Activated naive CD8-positive, alpha-beta T cell (primary cell): ENCODE measurements at regions not wholly inside any gene's neighbourhood (a gene's known extent, or its start where the extent isn't known, plus 50 kb on each side); places are given as distances from the start of the nearest gene placed in this dataset.

Experiments
- H3K27ac Mint-ChIP-seq: one replicate; pipeline ENCODE4 v1.8.0; 2021; ENCODE audit warnings: mixed read lengths
- H3K27me3 Mint-ChIP-seq: one replicate; pipeline ENCODE4 v1.8.0; 2021; ENCODE audit warnings: mixed read lengths
- H3K36me3 Mint-ChIP-seq: one replicate; pipeline ENCODE4 v1.8.0; 2021; ENCODE audit warnings: mixed read lengths
- H3K4me1 Mint-ChIP-seq: one replicate; pipeline ENCODE4 v1.8.0; 2021; ENCODE audit warnings: low read depth, mixed read lengths
- H3K4me3 Mint-ChIP-seq: one replicate; pipeline ENCODE4 v1.8.0; 2021; ENCODE audit warnings: mild to moderate bottlenecking, mixed read lengths
- H3K9me3 Mint-ChIP-seq: one replicate; pipeline ENCODE4 v1.8.0; 2021; ENCODE audit warnings: low read depth, mixed read lengths

DNA sequence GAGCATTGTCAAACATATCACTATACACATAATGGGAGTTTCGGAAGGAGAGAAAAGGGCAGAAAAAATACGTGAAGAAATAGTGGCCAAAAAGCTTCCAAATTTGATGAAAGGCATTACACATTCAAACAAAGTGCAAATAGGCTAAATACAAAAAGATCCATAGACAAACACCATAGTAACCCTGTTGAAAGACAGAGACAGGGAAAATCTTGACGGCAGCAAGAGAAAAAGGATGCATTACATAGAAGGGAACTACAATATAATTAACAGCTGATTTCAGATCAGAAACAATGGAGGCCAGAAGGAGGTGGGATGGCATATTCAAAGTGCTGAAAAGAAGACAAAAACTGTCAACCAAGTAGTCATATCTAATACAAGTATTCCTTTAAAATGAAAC is 170.8 kb downstream of the MRPL14 start:
- H3K36me3 Mint-ChIP-seq: peaks cover 3% of the 10 kb centered on the region
- peaks cover 8% of the 10 kb centered on the region for H3K9me3 Mint-ChIP-seq
- H3K4me1 Mint-ChIP-seq: no peaks in the 10 kb centered on the region
- no peak overlapping the region for H3K4me3 Mint-ChIP-seq
- H3K27me3 Mint-ChIP-seq: peaks cover 16% of the 10 kb centered on the region
- H3K27ac Mint-ChIP-seq: no peak overlapping the region

DNA sequence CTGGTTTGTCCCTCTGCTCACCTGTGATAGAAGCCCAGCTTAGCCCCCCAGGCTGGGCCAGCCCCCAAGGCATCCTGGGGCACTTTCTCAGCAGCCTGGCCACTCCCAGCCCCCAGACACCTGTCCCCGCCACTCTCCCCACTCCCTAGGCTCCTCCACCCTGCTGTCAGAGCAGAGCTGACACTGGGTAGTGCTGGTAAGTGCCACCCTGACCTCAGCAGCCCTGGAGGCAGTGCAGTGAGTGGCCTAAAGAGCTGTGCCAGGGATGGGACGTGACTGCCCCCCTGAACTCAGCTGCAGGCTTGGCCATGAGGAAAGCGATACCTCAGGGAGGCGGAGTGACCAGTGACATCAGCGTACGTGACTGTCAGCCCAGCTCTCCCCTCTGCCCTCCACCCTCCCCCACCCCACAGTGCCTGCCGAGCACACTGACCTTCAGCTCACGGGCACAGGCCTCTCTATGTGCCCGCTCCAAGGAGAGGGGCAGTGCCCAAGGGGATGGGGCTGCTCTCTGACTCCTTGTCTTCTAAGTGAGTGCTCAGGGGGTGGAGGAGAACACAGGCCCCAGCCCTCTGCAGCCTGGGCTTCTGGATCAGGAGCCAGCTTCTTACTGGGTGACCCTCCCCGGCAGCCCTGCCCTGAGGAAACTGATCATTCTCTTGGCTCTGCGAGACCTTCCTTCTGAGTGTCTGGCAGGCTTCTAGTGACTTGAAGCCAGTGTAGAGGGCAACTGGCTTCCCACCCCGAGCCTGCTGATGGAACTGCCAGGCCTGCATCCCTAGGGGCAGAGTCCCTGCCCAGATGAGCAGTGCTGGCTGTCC is 172.7 kb downstream of the MRPL14 start:
- H3K27me3 Mint-ChIP-seq: peaks cover 16% of the 10 kb centered on the region
- H3K9me3 Mint-ChIP-seq: peaks cover 8% of the 10 kb centered on the region
- no peak overlapping the region for H3K4me3 Mint-ChIP-seq
- no peak overlapping the region for H3K27ac Mint-ChIP-seq
- peaks cover 3% of the 10 kb centered on the region for H3K36me3 Mint-ChIP-seq
- H3K4me1 Mint-ChIP-seq: no peaks in the 10 kb centered on the region

DNA sequence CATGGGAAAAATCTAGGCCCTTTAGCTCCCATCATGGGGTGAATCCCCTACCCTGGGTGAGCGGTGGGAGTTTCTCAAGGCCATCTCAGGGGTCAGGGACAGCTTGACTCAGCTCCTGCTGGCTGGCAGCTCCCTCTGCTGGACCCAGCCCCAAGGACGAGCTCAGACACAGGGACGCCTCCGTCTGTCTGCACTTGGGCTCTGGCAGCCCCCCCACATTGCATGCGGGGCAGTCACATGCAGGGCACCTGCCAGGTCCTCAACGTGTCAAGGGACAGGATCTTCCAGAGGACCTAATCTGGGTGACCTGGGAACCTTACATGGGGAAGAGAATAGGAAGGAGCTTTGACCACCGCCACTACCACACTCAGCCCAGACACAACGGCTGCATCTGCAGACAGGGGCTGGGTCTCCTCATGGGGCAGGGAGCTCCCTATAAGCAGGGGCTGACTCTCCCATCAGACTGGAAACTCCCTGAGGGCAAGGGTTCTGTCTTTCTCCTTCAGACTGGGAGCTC is 173.4 kb downstream of the MRPL14 start:
- Mint-ChIP-seq H3K27me3 (peaks cover 13% of the 10 kb centered on the region), H3K36me3 (peaks cover 3% of the 10 kb centered on the region), H3K4me3 (no peak overlapping the region), H3K4me1 (no peaks in the 10 kb centered on the region), H3K9me3 (peaks cover 8% of the 10 kb centered on the region), H3K27ac (no peak overlapping the region)

DNA sequence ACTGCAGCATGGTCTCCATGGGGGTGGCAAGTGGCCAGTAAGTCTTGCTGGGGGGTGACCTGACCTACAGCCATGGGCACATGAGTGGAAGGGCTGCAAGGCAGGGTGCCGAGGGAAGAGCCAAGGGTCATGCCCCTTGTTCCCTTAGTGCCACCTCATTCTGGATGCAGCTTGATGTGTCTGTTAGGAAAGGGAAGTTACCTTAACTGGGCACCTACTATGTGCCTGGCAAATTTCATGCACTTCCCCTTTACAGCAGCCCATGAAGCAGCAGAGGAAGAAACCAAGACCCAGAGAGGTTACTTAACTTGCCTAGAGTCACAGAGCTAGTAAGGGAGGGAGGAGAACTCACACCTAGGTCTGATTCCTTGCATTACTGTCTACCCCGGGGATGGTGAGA is 174.0 kb downstream of the MRPL14 start:
- Mint-ChIP-seq H3K9me3 (peaks cover 8% of the 10 kb centered on the region), H3K4me1 (no peaks in the 10 kb centered on the region), H3K27ac (no peak overlapping the region), H3K27me3 (peaks cover 13% of the 10 kb centered on the region), H3K36me3 (peaks cover 3% of the 10 kb centered on the region), H3K4me3 (no peak overlapping the region)

DNA sequence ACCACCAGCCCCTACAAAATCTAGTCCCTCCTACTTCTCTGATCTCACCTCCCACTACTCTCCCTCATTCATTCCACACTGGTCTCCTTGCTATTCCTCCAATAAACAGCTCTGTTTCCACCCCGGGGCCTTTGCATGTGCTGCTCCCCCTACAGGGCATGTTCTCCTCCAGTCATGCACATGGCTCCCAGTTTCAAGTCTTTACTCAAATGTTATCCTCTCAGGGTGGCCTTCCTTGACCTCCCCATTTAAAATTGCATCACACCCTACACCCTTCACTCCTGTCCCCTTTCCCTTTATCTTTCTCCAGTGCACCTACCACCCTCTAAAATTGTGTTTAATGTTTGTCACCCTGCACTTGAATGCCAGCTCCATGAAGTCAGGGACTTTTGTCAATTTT is 174.5 kb downstream of the MRPL14 start:
- Mint-ChIP-seq H3K9me3 (peaks cover 8% of the 10 kb centered on the region), H3K27ac (no peak overlapping the region), H3K4me3 (no peak overlapping the region), H3K4me1 (no peaks in the 10 kb centered on the region), H3K36me3 (peaks cover 3% of the 10 kb centered on the region), H3K27me3 (peaks cover 12% of the 10 kb centered on the region)

DNA sequence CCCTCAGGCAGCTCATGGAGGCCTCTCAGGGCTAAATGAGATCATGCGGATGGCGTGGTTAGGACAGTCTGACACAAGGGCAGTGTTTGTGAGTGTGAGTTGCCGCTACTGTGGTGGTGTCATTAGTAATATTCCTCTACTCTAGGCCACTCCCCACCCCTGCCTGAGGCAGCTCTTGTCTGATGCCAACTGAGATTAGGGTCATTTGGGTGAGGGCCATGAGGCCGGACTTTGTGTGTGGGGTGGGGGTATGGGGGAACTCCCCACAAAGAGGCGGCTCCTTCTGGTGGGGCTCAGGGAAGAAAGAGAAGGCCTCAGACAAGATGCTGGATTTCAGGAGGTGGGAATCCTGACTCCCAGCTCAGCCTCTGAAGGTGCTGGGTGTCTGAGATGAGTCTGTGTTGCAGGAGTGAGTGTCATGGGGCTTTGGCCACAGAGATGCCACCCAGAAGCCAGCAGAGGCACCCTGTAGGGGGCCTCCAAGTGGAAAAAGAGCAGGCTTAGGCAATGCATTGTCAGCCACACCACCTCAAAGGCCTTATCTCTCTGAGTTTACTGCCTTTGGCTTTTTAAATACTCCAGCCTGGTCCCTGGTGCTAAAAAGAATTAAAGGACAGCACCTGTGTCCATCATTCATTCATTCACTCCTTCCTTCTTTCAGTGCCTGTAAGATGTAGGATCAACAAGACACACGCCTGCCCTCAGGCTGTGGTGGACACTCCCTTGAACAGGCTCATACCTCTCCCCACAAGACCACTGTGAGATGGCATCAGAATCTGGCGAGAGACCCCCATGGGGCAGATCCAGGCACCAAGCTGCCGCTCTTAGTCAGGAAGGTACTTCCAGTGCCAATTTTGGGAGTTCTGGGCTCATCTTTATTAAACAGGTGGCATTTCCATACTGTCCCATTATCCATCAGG is 175.2 kb downstream of the MRPL14 start:
- Mint-ChIP-seq H3K36me3 (peaks cover 3% of the 10 kb centered on the region), H3K27ac (no peak overlapping the region), H3K9me3 (peaks cover 8% of the 10 kb centered on the region), H3K4me3 (no peak overlapping the region), H3K27me3 (peaks cover 8% of the 10 kb centered on the region), H3K4me1 (no peaks in the 10 kb centered on the region)

DNA sequence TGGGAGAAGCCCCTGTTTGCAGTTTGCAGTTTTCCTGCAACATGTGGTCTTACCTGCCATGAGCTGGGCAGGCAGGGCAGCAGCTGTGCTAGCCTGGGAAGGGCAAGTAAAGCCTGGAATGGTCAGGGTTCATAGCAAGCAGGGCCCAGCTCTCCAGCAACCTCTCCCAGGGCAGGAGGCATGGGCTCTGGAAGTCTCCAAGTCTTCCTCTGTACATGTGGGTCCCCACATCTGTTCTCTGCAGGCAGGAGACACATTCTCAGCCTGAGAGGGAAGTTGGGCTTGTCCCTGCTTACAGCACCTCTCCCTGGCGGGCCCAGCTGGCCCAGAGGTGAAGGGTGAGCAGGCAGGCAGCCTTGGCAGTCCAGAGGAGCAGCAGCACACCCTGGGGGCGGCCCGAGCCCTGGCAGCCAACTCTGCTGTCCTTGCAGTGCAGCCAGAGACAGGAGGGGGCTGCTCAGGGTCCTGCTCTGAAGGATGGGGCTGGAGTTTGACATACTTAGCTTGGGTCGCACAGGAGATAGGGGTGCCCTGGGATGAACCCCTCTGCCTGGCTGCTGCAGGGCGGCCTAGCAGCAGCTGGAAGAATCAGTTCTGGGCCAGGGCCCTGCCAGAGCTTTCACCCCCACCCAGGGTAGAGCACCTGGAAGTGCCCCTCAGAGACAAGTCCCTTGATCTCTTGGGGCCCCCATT is 176.0 kb downstream of the MRPL14 start:
- H3K4me1 Mint-ChIP-seq: no peaks in the 10 kb centered on the region
- H3K4me3 Mint-ChIP-seq: no peak overlapping the region
- H3K27me3 Mint-ChIP-seq: peaks cover 5% of the 10 kb centered on the region
- no peak overlapping the region for H3K27ac Mint-ChIP-seq
- peaks cover 13% of the 10 kb centered on the region for H3K9me3 Mint-ChIP-seq
- H3K36me3 Mint-ChIP-seq: peaks cover under 1% of the 10 kb centered on the region

DNA sequence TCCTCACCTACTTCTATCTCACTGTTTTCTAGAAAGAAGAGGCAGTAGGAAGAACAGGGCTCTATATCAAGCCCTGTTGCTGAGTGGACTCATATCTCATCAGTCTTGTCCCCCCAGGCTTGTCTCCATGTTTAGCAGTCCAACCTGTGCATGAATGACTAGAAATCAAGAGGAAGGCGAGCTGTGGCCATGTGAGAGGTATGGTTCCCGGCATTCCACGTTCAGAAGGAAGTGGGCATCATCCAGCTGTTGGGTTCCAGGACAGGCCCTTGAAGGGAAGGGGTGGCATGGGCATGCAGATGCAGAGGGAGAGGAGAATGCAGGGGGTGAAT is 176.6 kb downstream of the MRPL14 start:
- Mint-ChIP-seq H3K27ac (no peak overlapping the region), H3K4me3 (no peak overlapping the region), H3K9me3 (peaks cover 13% of the 10 kb centered on the region), H3K36me3 (no peaks in the 10 kb centered on the region), H3K27me3 (peaks cover 4% of the 10 kb centered on the region), H3K4me1 (no peaks in the 10 kb centered on the region)

DNA sequence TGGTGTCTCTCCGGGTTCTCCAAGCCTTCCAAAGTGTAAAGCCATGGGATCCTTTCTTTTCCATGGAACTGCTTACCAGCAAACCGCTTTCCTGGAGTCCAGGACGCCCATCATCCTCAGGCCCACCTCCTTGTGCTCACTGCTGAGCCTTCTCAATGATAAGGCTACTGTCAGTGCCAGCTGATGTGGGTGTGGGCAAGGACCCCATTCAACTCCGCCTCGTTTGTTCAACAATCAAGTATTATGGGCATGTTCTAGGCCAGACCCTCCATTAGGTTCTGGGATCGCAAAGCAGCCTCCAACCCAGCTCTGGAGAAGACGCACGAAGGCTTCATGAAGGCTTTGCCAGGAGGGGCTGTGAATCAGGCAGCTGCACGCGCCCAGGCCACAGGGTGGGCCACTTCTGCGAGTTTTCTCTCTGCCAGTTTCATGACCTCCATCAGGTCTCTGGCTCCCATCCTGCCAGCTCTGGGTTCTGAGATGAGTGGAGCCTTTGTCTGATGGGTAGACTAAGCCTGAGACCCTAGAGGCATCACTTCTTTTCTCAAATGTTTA is 177.1 kb downstream of the MRPL14 start:
- H3K4me1 Mint-ChIP-seq: no peaks in the 10 kb centered on the region
- no peak overlapping the region for H3K4me3 Mint-ChIP-seq
- no peak overlapping the region for H3K27ac Mint-ChIP-seq
- H3K9me3 Mint-ChIP-seq: peaks cover 16% of the 10 kb centered on the region
- H3K36me3 Mint-ChIP-seq: peaks cover 3% of the 10 kb centered on the region
- H3K27me3 Mint-ChIP-seq: peaks cover 4% of the 10 kb centered on the region

DNA sequence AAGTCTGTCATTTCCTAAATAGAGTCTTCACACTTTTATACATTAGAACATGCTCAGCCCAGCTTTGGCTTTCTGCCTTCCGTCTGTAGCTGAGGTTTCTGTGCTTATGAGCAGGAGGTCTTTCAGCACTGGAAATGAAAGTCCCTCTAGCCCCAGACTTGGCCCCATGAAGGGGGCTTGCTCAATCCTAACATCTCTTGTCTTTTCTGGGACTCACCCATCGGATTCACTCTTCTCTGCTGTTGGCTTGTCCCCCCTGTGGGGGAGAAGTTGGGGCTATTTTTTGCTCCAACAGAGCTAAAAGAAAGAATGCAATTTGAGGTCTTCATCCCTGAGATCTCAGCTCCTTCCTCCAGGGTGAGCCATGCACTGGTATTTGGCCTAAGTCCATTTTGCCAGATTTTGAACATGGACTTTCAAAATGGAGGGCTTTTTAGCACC is 177.7 kb downstream of the MRPL14 start:
- Mint-ChIP-seq H3K4me1 (no peaks in the 10 kb centered on the region), H3K27ac (no peak overlapping the region), H3K27me3 (peaks cover 2% of the 10 kb centered on the region), H3K9me3 (peaks cover 21% of the 10 kb centered on the region), H3K4me3 (no peak overlapping the region), H3K36me3 (peaks cover 3% of the 10 kb centered on the region)

DNA sequence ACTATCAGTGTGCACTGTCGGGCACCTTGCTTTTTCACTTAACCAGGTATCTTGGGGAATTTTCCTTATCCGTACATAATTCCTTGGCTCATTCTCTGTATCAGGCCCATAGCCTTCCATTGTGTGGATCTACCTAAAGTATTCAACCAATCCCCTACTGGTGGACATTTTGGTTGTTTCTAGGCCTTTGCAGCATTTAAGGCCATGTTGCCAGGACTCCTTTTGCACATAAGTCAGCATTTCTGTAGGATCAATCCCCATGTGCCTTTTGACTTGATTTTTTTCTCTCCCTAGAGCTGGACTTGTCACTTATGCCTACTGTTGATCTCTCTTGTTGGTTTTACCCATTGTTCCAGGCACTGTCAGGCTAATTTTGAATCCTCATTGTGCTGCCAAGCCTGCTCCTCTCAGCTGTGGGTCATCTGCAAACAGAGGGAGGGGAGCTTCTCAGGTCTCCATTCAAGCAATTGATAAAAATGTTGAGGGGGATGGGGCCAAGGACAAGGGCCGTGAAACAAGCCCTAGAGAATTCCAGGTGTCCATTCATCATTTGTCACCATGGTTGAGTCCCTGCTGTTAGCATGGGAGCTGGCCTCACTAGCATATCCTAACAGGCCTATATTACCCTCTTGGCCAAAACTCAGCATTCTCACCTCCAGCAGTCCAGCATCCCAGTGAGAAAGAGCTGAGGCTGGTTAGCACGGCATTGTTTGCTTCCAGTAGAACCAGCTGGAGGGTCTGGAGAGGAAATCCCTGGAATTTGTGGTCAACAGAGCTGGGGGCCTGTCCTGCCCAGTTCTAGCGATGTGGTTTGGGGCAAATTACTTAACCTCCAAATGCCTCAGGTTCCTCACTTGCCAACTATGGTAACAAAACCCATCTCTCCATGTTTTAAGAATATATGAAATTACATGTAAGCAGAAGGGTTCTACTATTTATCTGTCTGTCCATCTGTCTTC is 178.4 kb downstream of the MRPL14 start:
- Mint-ChIP-seq H3K4me3 (no peak overlapping the region), H3K9me3 (peaks cover 26% of the 10 kb centered on the region), H3K27ac (no peak overlapping the region), H3K27me3 (peaks cover under 1% of the 10 kb centered on the region), H3K36me3 (peaks cover 3% of the 10 kb centered on the region), H3K4me1 (no peaks in the 10 kb centered on the region)

DNA sequence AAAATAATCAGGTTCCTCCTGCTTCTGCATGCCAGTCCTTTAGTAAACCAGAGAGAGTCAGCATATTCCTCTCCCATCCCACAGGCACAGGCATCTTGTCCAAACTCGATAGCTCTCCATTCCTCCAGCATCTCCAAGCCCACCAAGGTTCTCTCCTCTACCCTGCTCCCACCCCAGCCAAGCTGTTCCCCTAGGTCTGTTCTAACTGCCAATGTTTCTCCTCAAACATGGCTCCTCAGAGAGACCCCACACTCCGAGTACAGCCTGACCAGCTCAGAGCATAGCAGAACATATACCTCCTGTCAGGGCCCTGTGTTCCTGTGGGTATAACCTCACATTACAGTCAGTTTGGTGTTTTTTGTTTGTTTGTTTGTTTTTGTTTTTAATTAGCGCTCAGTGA is 177.8 kb downstream of the VEGFA start:
- Mint-ChIP-seq H3K4me3 (no peak overlapping the region), H3K27ac (no peak overlapping the region), H3K4me1 (no peaks in the 10 kb centered on the region), H3K9me3 (peaks cover 26% of the 10 kb centered on the region), H3K36me3 (peaks cover 3% of the 10 kb centered on the region), H3K27me3 (no peaks in the 10 kb centered on the region)

DNA sequence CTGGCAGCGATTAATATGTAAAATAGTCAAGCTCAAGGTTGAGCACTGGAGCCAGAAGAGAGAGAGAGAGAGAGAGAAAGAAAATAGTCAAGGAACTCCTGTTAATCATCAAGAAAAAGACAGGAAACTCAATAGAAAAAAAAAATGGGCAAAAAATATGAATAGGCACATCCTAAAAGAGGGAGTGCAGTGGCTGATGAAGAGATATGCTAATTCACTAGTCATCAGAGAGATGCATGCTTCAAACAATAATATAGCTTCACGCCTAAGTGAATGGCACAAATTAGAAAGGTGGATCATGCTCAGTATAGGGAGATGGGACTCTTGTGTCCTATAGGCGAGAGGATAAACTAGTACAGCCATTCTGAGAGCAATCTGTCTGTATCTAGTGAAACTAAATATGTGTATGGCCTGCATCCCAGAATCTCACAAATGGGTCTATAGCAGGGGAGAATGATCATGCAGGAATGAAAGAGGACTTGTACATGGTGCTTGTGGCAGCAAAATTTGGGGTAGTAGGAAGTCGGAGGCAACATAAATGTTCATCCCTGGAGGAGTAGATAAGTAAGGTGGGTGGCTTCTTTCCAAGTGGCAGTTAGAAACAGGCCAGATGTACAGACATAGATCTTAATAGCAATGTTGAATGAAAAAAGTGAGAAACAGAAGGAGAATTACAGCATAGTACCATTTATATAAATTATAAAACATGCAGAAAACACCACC is 176.8 kb downstream of the VEGFA start:
- Mint-ChIP-seq H3K4me3 (no peak overlapping the region), H3K27ac (no peak overlapping the region), H3K36me3 (peaks cover 3% of the 10 kb centered on the region)

More for the DNA sequence above, 176.8 kb downstream of the VEGFA start:
- H3K9me3 Mint-ChIP-seq: peaks cover 26% of the 10 kb centered on the region
- H3K4me1 Mint-ChIP-seq: no peaks in the 10 kb centered on the region
- no peaks in the 10 kb centered on the region for H3K27me3 Mint-ChIP-seq
